HEK293 (cell line): ENCODE measurements at regions not wholly inside any gene's neighbourhood (a gene's known extent, or its start where the extent isn't known, plus 50 kb on each side); places are given as distances from the start of the nearest gene placed in this dataset.
A peak's percentile ranks its signal among the peaks of the same experiment; 100 is the strongest.

Source experiments
- CTCF ChIA-PET: fragments of 350-600 bp; formaldehyde crosslinking; extraction: SDS; loops from one replicate; lab custom pipeline; 2021; ENCODE audit warnings: antibody characterized with exemption; lab: Yijun Ruan, JAX
- POLR2A ChIA-PET: fragments of 300-600 bp; formaldehyde crosslinking; extraction: SDS; loops from one replicate; lab custom pipeline; 2020; ENCODE audit warnings: antibody characterized with exemption, inconsistent platforms; lab: Yijun Ruan, JAX
- H3K27ac ChIP-seq: fragments of 200-500 bp; sonication (Bioruptor generic); 2 replicates; pipeline ENCODE4 v1.5.1; 2014; ENCODE audit warnings: low read depth, low read length, control low read depth, inconsistent platforms; ENCODE audit errors: extremely low read depth
- H3K36me3 ChIP-seq, 2 experiments: fragments of 200-500 bp in 1 of 2; sonication (Bioruptor generic) in 1 of 2; 1 replicate in 1 of 2; 2 replicates in 1 of 2; pipeline ENCODE4 v1.5.1; 2014 to 2017; ENCODE audit warnings: inconsistent platforms in 2 of 2, low read length in 2 of 2; ENCODE audit not compliant: control insufficient read depth in 2 of 2, insufficient read depth in 1 of 2
- H3K4me1 ChIP-seq: fragments of 200-500 bp; sonication (Bioruptor generic); 2 replicates; pipeline ENCODE4 v1.5.1; 2014; ENCODE audit warnings: mild to moderate bottlenecking, low read length, inconsistent platforms; ENCODE audit not compliant: control insufficient read depth, insufficient read depth
- H3K4me3 ChIP-seq: 2 replicates; pipeline ENCODE4 v1.5.1; 2011; ENCODE audit warnings: low read depth, mild to moderate bottlenecking, control low read depth, low read length, moderate library complexity
- H3K9me3 ChIP-seq: fragments of 200-500 bp; sonication (Bioruptor generic); 2 replicates; pipeline ENCODE4 v1.5.1; 2014; ENCODE audit warnings: low read depth, low read length, inconsistent platforms; ENCODE audit not compliant: control insufficient read depth, insufficient read depth
- GLIS1 ChIP-seq: fragments of 450-650 bp; formaldehyde crosslinking; IDR thresholded peaks from 2 replicates; pipeline ENCODE4 v1.5.1; 2016; ENCODE audit warnings: missing biosample characterization, missing genetic modification characterization
- IKZF3 ChIP-seq: fragments of 450-650 bp; IDR thresholded peaks from 2 replicates; pipeline ENCODE4 v1.5.0; 2018; ENCODE audit warnings: missing biosample characterization, mild to moderate bottlenecking, missing genetic modification characterization, moderate library complexity
- PRDM1 ChIP-seq: fragments of 450-650 bp; formaldehyde crosslinking; IDR thresholded peaks from 2 replicates; pipeline ENCODE4; 2016; ENCODE audit warnings: missing biosample characterization, missing genetic modification characterization
- TSHZ1 ChIP-seq: fragments of 450-650 bp; formaldehyde crosslinking; IDR thresholded peaks from 2 replicates; pipeline ENCODE4 v1.5.1; 2016; ENCODE audit warnings: missing biosample characterization, missing genetic modification characterization, borderline replicate concordance
- ZEB2 ChIP-seq: fragments of 450-650 bp; formaldehyde crosslinking; IDR thresholded peaks from 2 replicates; pipeline ENCODE4 v1.5.1; 2016; ENCODE audit warnings: missing biosample characterization, missing genetic modification characterization
- ZFP69B ChIP-seq: fragments of 450-650 bp; formaldehyde crosslinking; IDR thresholded peaks from 2 replicates; pipeline ENCODE4 v1.5.1; 2016; ENCODE audit warnings: missing biosample characterization, missing genetic modification characterization
- ZIC2 ChIP-seq: fragments of 450-650 bp; formaldehyde crosslinking; IDR thresholded peaks from 2 replicates; pipeline ENCODE4 v1.5.1; 2016; ENCODE audit warnings: missing biosample characterization, missing genetic modification characterization
- ZNF133 ChIP-seq: fragments of 450-650 bp; formaldehyde crosslinking; IDR thresholded peaks from 2 replicates; pipeline ENCODE4 v1.5.1; 2016; ENCODE audit warnings: missing biosample characterization, missing genetic modification characterization
- ZNF174 ChIP-seq: fragments of 450-650 bp; formaldehyde crosslinking; IDR thresholded peaks from 2 replicates; pipeline ENCODE4 v1.5.0; 2017; ENCODE audit warnings: missing biosample characterization, mild to moderate bottlenecking, missing genetic modification characterization
- ZNF23 ChIP-seq: fragments of 450-650 bp; formaldehyde crosslinking; IDR thresholded peaks from 2 replicates; pipeline ENCODE4 v1.5.1; 2016; ENCODE audit warnings: missing biosample characterization, missing genetic modification characterization, borderline replicate concordance
- ZNF248 ChIP-seq: fragments of 450-650 bp; formaldehyde crosslinking; IDR thresholded peaks from 2 replicates; pipeline ENCODE4 v1.5.1; 2017; ENCODE audit warnings: missing biosample characterization, missing genetic modification characterization
- ZNF266 ChIP-seq: fragments of 450-650 bp; formaldehyde crosslinking; IDR thresholded peaks from 2 replicates; pipeline ENCODE4 v1.5.1; 2016; ENCODE audit warnings: missing biosample characterization, missing genetic modification characterization, low read depth
- ZNF449 ChIP-seq: fragments of 450-650 bp; formaldehyde crosslinking; IDR thresholded peaks from 2 replicates; pipeline ENCODE4 v1.5.1; 2017; ENCODE audit warnings: missing biosample characterization, mild to moderate bottlenecking, missing genetic modification characterization, moderate library complexity
- ZNF501 ChIP-seq: fragments of 450-650 bp; formaldehyde crosslinking; IDR thresholded peaks from 2 replicates; pipeline ENCODE4 v1.5.1; 2016; ENCODE audit warnings: missing biosample characterization, missing genetic modification characterization
- ZNF555 ChIP-seq: fragments of 450-650 bp; formaldehyde crosslinking; conservative IDR thresholded peaks from 2 replicates; pipeline ENCODE4 v1.5.1; 2017; ENCODE audit warnings: missing biosample characterization, mild to moderate bottlenecking, missing genetic modification characterization, inconsistent platforms
- ZNF558 ChIP-seq: fragments of 450-650 bp; formaldehyde crosslinking; IDR thresholded peaks from 2 replicates; pipeline ENCODE4 v1.5.1; 2016; ENCODE audit warnings: missing biosample characterization, missing genetic modification characterization
- ZNF830 ChIP-seq: fragments of 450-650 bp; IDR thresholded peaks from 2 replicates; pipeline ENCODE4 v1.5.0; 2018; ENCODE audit warnings: missing biosample characterization, missing genetic modification characterization, low read depth, mild to moderate bottlenecking, moderate library complexity
- ZSCAN5A ChIP-seq: fragments of 450-650 bp; formaldehyde crosslinking; IDR thresholded peaks from 2 replicates; pipeline ENCODE4 v1.5.1; 2016; ENCODE audit warnings: missing biosample characterization, missing genetic modification characterization
- TF ChIP-seq, protein P1 (sequence below): fragments of 450-650 bp; formaldehyde crosslinking; IDR thresholded peaks from 2 replicates; pipeline ENCODE4 v1.5.1; 2016; ENCODE audit warnings: missing biosample characterization, missing genetic modification characterization

GRCh38 chr20:20814685-20815084 lies 102.2 kb upstream of the RALGAPA2 start:
- POLR2A ChIA-PET, result interaction anchor here (1.4 kb wide), 1 partner anchor 10 kb away, joined by 3 read pairs; no protein-coding TSS in a partner anchor
- Histone ChIP-seq H3K4me3 (no peak overlapping the region), H3K4me1 (no peaks in the 10 kb centered on the region)
- TF ChIP-seq ZFP69B (tag by site-specific recombination), result no peak
- no peak for TF ChIP-seq ZNF23 (tag by site-specific recombination)
- no peak for TF ChIP-seq IKZF3 (tag by site-specific recombination)
- TF ChIP-seq, protein P1, sequence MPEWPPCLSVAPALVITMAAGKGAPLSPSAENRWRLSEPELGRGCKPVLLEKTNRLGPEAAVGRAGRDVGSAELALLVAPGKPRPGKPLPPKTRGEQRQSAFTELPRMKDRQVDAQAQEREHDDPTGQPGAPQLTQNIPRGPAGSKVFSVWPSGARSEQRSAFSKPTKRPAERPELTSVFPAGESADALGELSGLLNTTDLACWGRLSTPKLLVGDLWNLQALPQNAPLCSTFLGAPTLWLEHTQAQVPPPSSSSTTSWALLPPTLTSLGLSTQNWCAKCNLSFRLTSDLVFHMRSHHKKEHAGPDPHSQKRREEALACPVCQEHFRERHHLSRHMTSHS (tag by site-specific recombination), result no peak
- TF ChIP-seq ZSCAN5A, result no peak
- no peak for TF ChIP-seq ZNF830 (tag by site-specific recombination)
- TF ChIP-seq ZNF266 (tag by site-specific recombination), result no peak
- no peak for TF ChIP-seq ZNF174
- TF ChIP-seq GLIS1, result peak; percentile 38; the same call in 1 of the 2 replicates
- TF ChIP-seq PRDM1 (tag by site-specific recombination), result 0 out of 2 replicates have a peak, but pooled peaks have one; percentile 6
- TF ChIP-seq ZEB2 (tag by site-specific recombination), result no peak
- 0 out of 2 replicates have a peak, but pooled peaks have one; percentile 25 for TF ChIP-seq ZIC2 (tag by site-specific recombination)
- TF ChIP-seq, all 188 proteins: peak for 3
- CTCF ChIA-PET, result interaction anchor here (0.9 to 2.0 kb wide), 3 partner anchors 10 to 577 kb away, joined by 3 to 10 read pairs (median 4); no protein-coding TSS in a partner anchor
- H3K36me3 ChIP-seq, result no peaks in the 10 kb centered on the region
- no peaks in the 10 kb centered on the region for H3K9me3 ChIP-seq
- H3K27ac ChIP-seq, result no peak overlapping the region

DNA sequence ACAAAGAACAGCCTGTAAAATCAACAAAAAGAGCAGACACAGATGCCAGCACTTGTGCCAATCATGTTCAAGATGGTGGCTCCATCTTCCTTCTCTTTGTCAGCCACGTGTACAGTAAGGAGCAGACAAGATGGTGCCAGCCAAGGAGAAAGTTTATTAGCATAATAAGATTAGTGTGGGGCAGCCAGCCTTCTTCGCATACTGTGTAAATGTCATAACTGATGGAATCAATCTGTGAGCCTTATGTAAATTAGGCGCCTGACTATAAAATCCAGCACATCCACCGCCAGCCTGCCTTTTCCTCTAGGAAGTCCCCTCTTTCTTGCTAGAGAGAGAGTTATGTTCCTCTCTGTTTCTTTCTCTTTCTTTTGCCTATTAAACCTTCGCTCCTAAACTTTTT lies 99.7 kb upstream of the RALGAPA2 start:
- no peaks in the 10 kb centered on the region for H3K36me3 ChIP-seq
- no peaks in the 10 kb centered on the region for H3K4me1 ChIP-seq
- no peak overlapping the region for H3K27ac ChIP-seq
- CTCF ChIA-PET, result no interaction called here
- no peak for TF ChIP-seq ZNF133 (tag by site-specific recombination)
- no peak for TF ChIP-seq ZNF555
- no peak for TF ChIP-seq TSHZ1 (tag by site-specific recombination)
- no peak for TF ChIP-seq ZNF501 (tag by site-specific recombination)
- TF ChIP-seq ZNF449 (tag by site-specific recombination), result no peak
- no peak for TF ChIP-seq ZNF558
- no peak for TF ChIP-seq ZNF248 (tag by site-specific recombination)
- no peak overlapping the region for H3K4me3 ChIP-seq
- POLR2A ChIA-PET, result no interaction called here
- no peaks in the 10 kb centered on the region for H3K9me3 ChIP-seq
